Heart right ventricle (tissue), 16 donors: ENCODE measurements at regions not wholly inside any gene's neighbourhood (a gene's known extent, or its start where the extent isn't known, plus 50 kb on each side); places are given as distances from the start of the nearest gene placed in this dataset.

Experiments used
- ATAC-seq, 8 donors: fragments of 200-7000 bp; cut with Tn5 transposase; one replicate each; pipeline ENCODE4 v1.9.1; 2020; ENCODE audit warnings: mild to moderate bottlenecking in 8 of 8, moderate library complexity in 8 of 8, moderate number of reproducible peaks in 1 of 8
- DNase-seq, 2 donors: peaks; one replicate each; pipeline ENCODE4 v3.0.0-alpha.2; 2020
- H3K27ac ChIP-seq, 10 donors: fragments of 200-600 bp; sonication (generic) in 2 of 10; one replicate each; pipeline versions ENCODE4 v1.5.0 to v1.8.0; 2020 to 2022; ENCODE audit warnings: mild to moderate bottlenecking in 3 of 10
- H3K27me3 ChIP-seq, 7 donors: fragments of 200-600 bp; one replicate each; pipeline ENCODE4 v1.8.0; 2021 to 2022; ENCODE audit warnings: mild to moderate bottlenecking in 2 of 7
- H3K36me3 ChIP-seq, 9 donors: fragments of 200-600 bp; sonication (generic) in 1 of 9; one replicate each; pipeline versions ENCODE4 v1.5.0 to v1.8.0; 2020 to 2022; ENCODE audit warnings: mild to moderate bottlenecking in 2 of 9
- H3K4me1 ChIP-seq, 9 donors: fragments of 200-600 bp; sonication (generic) in 1 of 9; one replicate each; pipeline versions ENCODE4 v1.5.0 to v1.8.0; 2020 to 2022; ENCODE audit warnings: mild to moderate bottlenecking in 4 of 9
- H3K4me3 ChIP-seq, 10 donors: fragments of 200-600 bp; sonication (generic) in 2 of 10; one replicate each; pipeline versions ENCODE4 v1.5.0 to v1.8.0; 2020 to 2022; ENCODE audit warnings: mild to moderate bottlenecking in 7 of 10, moderate library complexity in 2 of 10
- H3K9me3 ChIP-seq, 11 donors: fragments of 200-600 bp in 10 of 11; sonication (generic) in 2 of 11; one replicate each; pipeline versions ENCODE4 v1.5.0 to v1.8.0; 2013 to 2022; ENCODE audit warnings: mild to moderate bottlenecking in 2 of 11, control low read depth in 1 of 11, moderate library complexity in 1 of 11
- CTCF ChIP-seq, 9 donors: fragments of 200-600 bp; sonication (generic) in 2 of 9; IDR thresholded peaks; one replicate each; pipeline versions ENCODE4 v1.5.0 to v1.8.0; 2021 to 2022; ENCODE audit warnings: antibody characterized with exemption in 9 of 9, mild to moderate bottlenecking in 5 of 9, moderate library complexity in 1 of 9
- WGBS, 2 donors: extraction: QIAGEN DNeasy Blood & Tissue Kit; methylation state at CpG; one replicate each; pipeline ENCODE4 v1.1.7; 2013; ENCODE audit warnings: inconsistent platforms in 1 of 2; 5-methylcytosine and 5-hydroxymethylcytosine counted together
- intact Hi-C, 10 donors: fragments of 100-400 bp; cut with DNase I; formaldehyde crosslinking; loops; one replicate each; pipeline versions ENCODE4 v1.11.1 to v1.14.2; 2022
- donor health status: Arrhythmogenic right ventricular cardiomyopathy.
- donor health status: ischemic (EF 13 %, LVEDD 7.1; RV severe dilation, severe dysfunction).
- donor health status: healthy with polysubstance abuse.
- donor health status: DM: no; HTN: yes; CAD: no.
- donor health status: DM: no; HTN: no; CAD: no.
- donor health status: ischemic (EF 25% LVEDD 6.9; RV normal size, moderate dysfunction).
- donor health status: ischemic (EF 25% LVEDD 5.7; RV mildly dilated, moderate dysfunction).
- donor health status: healthy.
- donor health status: DM: yes; HTN: yes; CAD: no.
- donor health status: Ischemic cardiomyopathy.
- donor health status: ischemic (EF 35%, LVEDD 5.7; RV mildly dilated, moderate dysfunction).
- donor health status: nonischemic (EF 11% LVEDD 7.7; RV severe dilation, severe dysfunction).
- donor health status: DM: yes; HTN: yes; CAD: no.
- donor health status: PGD.
- donor health status: ischemic (EF 29% LVEDD 5.4; RV normal size, mild dysfunction).
- donor health status: nonischemic (EF 23%, LVEDD 6.1; RV moderate dilation, normal function).

- Histone ChIP-seq H3K27me3 (no peaks in the 10 kb centered on the region), H3K4me1 (no peaks in the 10 kb centered on the region), H3K4me3 (no peak overlapping the region), H3K36me3 (no peaks in the 10 kb centered on the region), H3K27ac (no peak overlapping the region), H3K9me3 (peaks cover 0 to 11% (median 8%) of the 10 kb centered on the region in 11 donors)
- intact Hi-C loops, result no loop called here
- ATAC-seq (no peak), DNase-seq (no peak)
- 93 to 95% methylated on average over 7 of the region's 7 CpGs for WGBS, 2 donors
- TF ChIP-seq CTCF (IDR thresholded peaks at IDR 0.05), result no peak
These were observed 239.1 kb upstream of the ARID2 start for GRCh38 chr12:45490232-45490881.

DNA sequence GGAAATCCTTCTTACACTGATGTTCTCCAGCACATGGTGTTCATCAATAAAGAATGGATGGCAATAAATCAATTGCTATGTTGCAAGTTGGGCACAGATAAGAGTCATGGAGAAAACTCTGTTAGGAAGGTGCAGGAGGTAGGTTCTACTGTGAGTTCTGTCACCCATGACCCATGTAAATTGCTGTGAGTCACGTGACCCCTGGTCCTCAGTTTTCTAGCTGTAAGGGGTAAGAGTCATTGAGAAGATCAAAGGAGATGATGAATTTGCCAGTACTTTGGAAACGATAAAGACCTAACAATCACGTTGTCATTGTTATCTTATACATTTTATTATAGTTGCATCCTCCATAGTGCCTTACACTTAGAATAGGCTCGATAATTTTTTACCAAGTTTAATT, 235.2 kb upstream of the ARID2 start:
- Histone ChIP-seq H3K27me3 (no peaks in the 10 kb centered on the region), H3K27ac (no peak overlapping the region), H3K36me3 (no peaks in the 10 kb centered on the region), H3K4me1 (no peaks in the 10 kb centered on the region), H3K9me3 (peaks cover 0 to 11% (median 8%) of the 10 kb centered on the region in 11 donors), H3K4me3 (no peak overlapping the region)
- WGBS, 2 donors, result 84 to 88% methylated on average over 4 of the region's 4 CpGs
- no peak for ATAC-seq
- TF ChIP-seq CTCF (IDR thresholded peaks at IDR 0.05), result no peak
- intact Hi-C loops, result no loop called here
- no peak for DNase-seq

DNA sequence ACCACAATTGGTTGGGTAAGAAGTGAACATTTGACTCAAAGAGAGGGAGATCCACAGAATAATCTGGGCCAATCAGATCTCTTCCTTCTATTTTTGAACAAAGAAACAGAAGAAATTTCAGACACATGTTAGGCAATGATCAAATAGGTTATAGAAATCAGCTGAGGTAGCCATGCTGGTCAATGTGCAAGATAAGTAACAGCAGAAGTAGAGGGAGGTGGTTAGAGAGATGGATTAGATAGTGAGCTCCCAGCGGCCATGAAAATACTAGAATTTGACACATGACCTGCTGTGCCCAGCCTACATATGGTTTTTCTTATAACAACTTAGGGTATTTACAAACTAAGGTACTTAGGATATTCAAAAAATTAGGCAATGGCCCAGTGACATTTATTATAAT, 230.9 kb upstream of the ARID2 start:
- ATAC-seq (no peak), DNase-seq (no peak)
- Histone ChIP-seq H3K36me3 (no peaks in the 10 kb centered on the region), H3K9me3 (no peaks in the 10 kb centered on the region), H3K27me3 (no peaks in the 10 kb centered on the region), H3K27ac (no peak overlapping the region), H3K4me1 (no peaks in the 10 kb centered on the region), H3K4me3 (no peak overlapping the region)
- TF ChIP-seq CTCF (IDR thresholded peaks at IDR 0.05), result no peak
- intact Hi-C loops, result no loop called here
- WGBS, 2 donors, result 81 to 82% methylated on average over 1 of the region's 1 CpG

DNA sequence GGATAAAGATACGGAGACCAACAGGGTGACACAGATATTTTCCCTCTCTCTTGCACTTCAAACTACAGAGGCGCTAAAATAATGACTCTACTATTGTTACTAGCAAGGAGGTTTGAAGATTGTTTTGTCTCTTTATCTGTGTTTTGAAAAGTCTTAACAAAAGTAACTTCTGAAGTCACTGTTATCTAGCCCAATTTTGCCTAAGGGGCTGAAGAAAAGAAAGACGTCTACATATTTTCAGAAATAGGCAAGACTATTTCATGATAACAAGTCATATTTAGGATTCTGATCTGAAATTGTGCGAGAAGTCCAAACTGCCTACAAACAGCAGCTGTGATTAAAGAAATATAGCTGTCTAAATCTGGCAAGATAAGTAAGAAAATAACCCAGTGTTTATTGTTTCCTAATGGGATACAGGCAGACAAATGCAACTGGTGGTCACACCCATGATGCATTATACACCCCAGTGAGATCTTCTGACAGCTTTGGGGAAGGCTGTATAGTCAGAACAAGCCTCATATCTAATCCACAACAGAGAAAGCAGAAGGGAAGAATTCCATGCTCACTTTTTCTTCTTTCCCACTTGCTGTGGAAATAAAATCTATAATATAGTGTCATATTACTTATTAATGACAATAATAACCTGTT, 226.9 kb upstream of the ARID2 start:
- no peak overlapping the region for H3K4me3 ChIP-seq
- H3K4me1 ChIP-seq, result no peaks in the 10 kb centered on the region
- H3K27me3 ChIP-seq, result no peaks in the 10 kb centered on the region
- H3K36me3 ChIP-seq, result no peaks in the 10 kb centered on the region
- intact Hi-C loops, result no loop called here
- no peak for TF ChIP-seq CTCF (IDR thresholded peaks at IDR 0.05)
- H3K9me3 ChIP-seq, result peaks cover 0 to 2% (median 0%) of the 10 kb centered on the region in 11 donors
- 66 to 75% methylated on average over 4 of the region's 4 CpGs for WGBS, 2 donors
- DNase-seq (no peak), ATAC-seq (no peak)
- H3K27ac ChIP-seq, result no peak overlapping the region
